Activated CD4-positive, alpha-beta T cell treated with anti-CD3 and anti-CD28 coated beads, Interleukin-2, Interleukin-6, amounts not matched to agents 100 ng/mL and 50 ng/mL, durations not matched to agents 16 hours and 8 hours (primary cell): ENCODE measurements at regions not wholly inside any gene's neighbourhood (a gene's known extent, or its start where the extent isn't known, plus 50 kb on each side); places are given as distances from the start of the nearest gene placed in this dataset.

Experiments
- DNase-seq: peaks from one replicate; pipeline ENCODE4 v3.0.0-alpha.2; 2020

GRCh38 chr1:178973652-178974101, 52.0 kb upstream of the FAM20B start:
- peak; percentile 5 for DNase-seq
